ENCODE measurements at regions not wholly inside any gene's neighbourhood (a gene's known extent, or its start where the extent isn't known, plus 50 kb on each side); places are given as distances from the start of the nearest gene placed in this dataset.
A peak's percentile ranks its signal among the peaks of the same experiment; 100 is the strongest.

- Histone ChIP-seq H3K36me3 (ENCODE audit: low read length) (no peaks in the 10 kb centered on the region), H3K27ac (ENCODE audit: low read depth, low read length) (no peak overlapping the region), H3K9ac (ENCODE audit: low read length) (no peak overlapping the region), H3K4me2 (ENCODE audit: low read depth, low read length, poor library complexity, severe bottlenecking) (peak overlapping the region; percentile 42), H3F3A (ENCODE audit: insufficient read depth) (peaks cover 9% of the 10 kb centered on the region; the same call in 1 of the 2 replicates), H4K20me1 (ENCODE audit: low read depth, low read length) (no peaks in the 10 kb centered on the region), H3K4me3 (ENCODE audit: insufficient read depth, low read length, poor library complexity, severe bottlenecking) (no peak overlapping the region), H3K27me3 (ENCODE audit: low read length) (no peaks in the 10 kb centered on the region), H3K9me3 (ENCODE audit: insufficient read depth, low read length) (no peaks in the 10 kb centered on the region), H3K79me2 (ENCODE audit: insufficient read depth, low read length) (no peaks in the 10 kb centered on the region), H3K9me2 (replicated peaks; ENCODE audit: insufficient read depth, low read length) (no peaks in the 10 kb centered on the region), H2AFZ (ENCODE audit: low read depth, low read length, severe bottlenecking) (peak overlapping the region; percentile 64)
- TF ChIP-seq CTCF (IDR thresholded peaks at IDR 0.05; ENCODE audit: insufficient read depth, low read length, poor library complexity, severe bottlenecking): no peak
- TF ChIP-seq EZH2phosphoT487 (conservative IDR thresholded peaks at IDR 0.05; ENCODE audit: low read length): no peak
Observed at GRCh38 chr20:53760025-53760441, 166.4 kb upstream of the ZNF217 start.

DNA sequence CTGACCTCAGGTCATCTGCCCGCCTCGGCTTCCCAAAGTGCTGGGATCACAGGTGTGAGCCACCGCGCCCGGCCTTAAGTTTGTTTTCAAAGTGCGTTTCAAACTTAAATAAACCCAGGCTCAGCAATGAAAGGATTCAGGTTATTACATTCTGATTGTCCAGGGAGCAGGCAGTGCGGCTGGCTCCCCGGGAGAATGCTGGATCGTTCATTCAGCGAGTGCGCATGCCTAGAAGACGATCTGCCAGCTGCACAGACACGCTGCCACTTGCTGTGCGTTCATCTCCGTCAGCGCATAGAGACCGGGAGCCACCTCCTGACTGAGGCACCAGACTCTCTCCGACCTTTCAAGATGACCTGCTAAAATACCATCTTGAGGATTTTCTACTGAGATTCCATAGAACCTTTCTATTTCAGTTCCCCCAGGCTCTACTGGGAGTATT is 163.9 kb upstream of the ZNF217 start:
- Histone ChIP-seq H3K36me3 (ENCODE audit: low read length) (no peaks in the 10 kb centered on the region), H3K27me3 (ENCODE audit: low read length) (no peaks in the 10 kb centered on the region), H3K9me2 (replicated peaks; ENCODE audit: insufficient read depth, low read length) (no peaks in the 10 kb centered on the region), H3K79me2 (ENCODE audit: insufficient read depth, low read length) (no peaks in the 10 kb centered on the region), H4K20me1 (ENCODE audit: low read depth, low read length) (no peaks in the 10 kb centered on the region), H2AFZ (ENCODE audit: low read depth, low read length, severe bottlenecking) (no peak overlapping the region), H3K4me2 (ENCODE audit: low read depth, low read length, poor library complexity, severe bottlenecking) (no peak overlapping the region), H3K27ac (ENCODE audit: low read depth, low read length) (no peak overlapping the region), H3F3A (ENCODE audit: insufficient read depth) (peaks cover 9% of the 10 kb centered on the region; the same call in 1 of the 2 replicates), H3K9me3 (ENCODE audit: insufficient read depth, low read length) (no peaks in the 10 kb centered on the region), H3K4me3 (ENCODE audit: insufficient read depth, low read length, poor library complexity, severe bottlenecking) (no peak overlapping the region), H3K9ac (ENCODE audit: low read length) (no peak overlapping the region)
- TF ChIP-seq CTCF (IDR thresholded peaks at IDR 0.05; ENCODE audit: insufficient read depth, low read length, poor library complexity, severe bottlenecking): no peak
- TF ChIP-seq EZH2phosphoT487 (conservative IDR thresholded peaks at IDR 0.05; ENCODE audit: low read length): no peak

GRCh38 chr20:53755733-53756531 is 162.3 kb upstream of the ZNF217 start:
- no peaks in the 10 kb centered on the region for H3K36me3 ChIP-seq (ENCODE audit: low read length)
- H4K20me1 ChIP-seq (ENCODE audit: low read depth, low read length): no peaks in the 10 kb centered on the region
- peaks cover 20% of the 10 kb centered on the region; the same call in 1 of the 2 replicates for H3F3A ChIP-seq (ENCODE audit: insufficient read depth)
- H3K79me2 ChIP-seq (ENCODE audit: insufficient read depth, low read length): no peaks in the 10 kb centered on the region
- H3K9ac ChIP-seq (ENCODE audit: low read length): no peak overlapping the region
- TF ChIP-seq EZH2phosphoT487 (conservative IDR thresholded peaks at IDR 0.05; ENCODE audit: low read length) (no peak), CTCF (IDR thresholded peaks at IDR 0.05; ENCODE audit: insufficient read depth, low read length, poor library complexity, severe bottlenecking) (no peak)
- H3K27me3 ChIP-seq (ENCODE audit: low read length): no peaks in the 10 kb centered on the region
- no peak overlapping the region for H2AFZ ChIP-seq (ENCODE audit: low read depth, low read length, severe bottlenecking)
- H3K9me2 ChIP-seq (replicated peaks; ENCODE audit: insufficient read depth, low read length): no peaks in the 10 kb centered on the region
- H3K4me3 ChIP-seq (ENCODE audit: insufficient read depth, low read length, poor library complexity, severe bottlenecking): no peak overlapping the region
- no peaks in the 10 kb centered on the region for H3K9me3 ChIP-seq (ENCODE audit: insufficient read depth, low read length)
- H3K27ac ChIP-seq (ENCODE audit: low read depth, low read length): no peak overlapping the region
- no peak overlapping the region for H3K4me2 ChIP-seq (ENCODE audit: low read depth, low read length, poor library complexity, severe bottlenecking)

Data from SU-DHL-6 (cell line).